Heart right ventricle (tissue), 16 donors: ENCODE measurements at regions not wholly inside any gene's neighbourhood (a gene's known extent, or its start where the extent isn't known, plus 50 kb on each side); places are given as distances from the start of the nearest gene placed in this dataset.

Experiments
- ATAC-seq, 8 donors: fragments of 200-7000 bp; cut with Tn5 transposase; one replicate each; pipeline ENCODE4 v1.9.1; 2020; ENCODE audit warnings: mild to moderate bottlenecking in 8 of 8, moderate library complexity in 8 of 8, moderate number of reproducible peaks in 1 of 8
- DNase-seq, 2 donors: peaks; one replicate each; pipeline ENCODE4 v3.0.0-alpha.2; 2020
- H3K27ac ChIP-seq, 10 donors: fragments of 200-600 bp; sonication (generic) in 2 of 10; one replicate each; pipeline versions ENCODE4 v1.5.0 to v1.8.0; 2020 to 2022; ENCODE audit warnings: mild to moderate bottlenecking in 3 of 10
- H3K27me3 ChIP-seq, 7 donors: fragments of 200-600 bp; one replicate each; pipeline ENCODE4 v1.8.0; 2021 to 2022; ENCODE audit warnings: mild to moderate bottlenecking in 2 of 7
- H3K36me3 ChIP-seq, 9 donors: fragments of 200-600 bp; sonication (generic) in 1 of 9; one replicate each; pipeline versions ENCODE4 v1.5.0 to v1.8.0; 2020 to 2022; ENCODE audit warnings: mild to moderate bottlenecking in 2 of 9
- H3K4me1 ChIP-seq, 9 donors: fragments of 200-600 bp; sonication (generic) in 1 of 9; one replicate each; pipeline versions ENCODE4 v1.5.0 to v1.8.0; 2020 to 2022; ENCODE audit warnings: mild to moderate bottlenecking in 4 of 9
- H3K4me3 ChIP-seq, 10 donors: fragments of 200-600 bp; sonication (generic) in 2 of 10; one replicate each; pipeline versions ENCODE4 v1.5.0 to v1.8.0; 2020 to 2022; ENCODE audit warnings: mild to moderate bottlenecking in 7 of 10, moderate library complexity in 2 of 10
- H3K9me3 ChIP-seq, 11 donors: fragments of 200-600 bp in 10 of 11; sonication (generic) in 2 of 11; one replicate each; pipeline versions ENCODE4 v1.5.0 to v1.8.0; 2013 to 2022; ENCODE audit warnings: mild to moderate bottlenecking in 2 of 11, control low read depth in 1 of 11, moderate library complexity in 1 of 11
- CTCF ChIP-seq, 9 donors: fragments of 200-600 bp; sonication (generic) in 2 of 9; IDR thresholded peaks; one replicate each; pipeline versions ENCODE4 v1.5.0 to v1.8.0; 2021 to 2022; ENCODE audit warnings: antibody characterized with exemption in 9 of 9, mild to moderate bottlenecking in 5 of 9, moderate library complexity in 1 of 9
- WGBS, 2 donors: extraction: QIAGEN DNeasy Blood & Tissue Kit; methylation state at CpG; one replicate each; pipeline ENCODE4 v1.1.7; 2013; ENCODE audit warnings: inconsistent platforms in 1 of 2; 5-methylcytosine and 5-hydroxymethylcytosine counted together
- intact Hi-C, 10 donors: fragments of 100-400 bp; cut with DNase I; formaldehyde crosslinking; loops; one replicate each; pipeline versions ENCODE4 v1.11.1 to v1.14.2; 2022
- donor health status: Arrhythmogenic right ventricular cardiomyopathy.
- donor health status: ischemic (EF 13 %, LVEDD 7.1; RV severe dilation, severe dysfunction).
- donor health status: healthy with polysubstance abuse.
- donor health status: DM: no; HTN: yes; CAD: no.
- donor health status: DM: no; HTN: no; CAD: no.
- donor health status: ischemic (EF 25% LVEDD 6.9; RV normal size, moderate dysfunction).
- donor health status: ischemic (EF 25% LVEDD 5.7; RV mildly dilated, moderate dysfunction).
- donor health status: healthy.
- donor health status: DM: yes; HTN: yes; CAD: no.
- donor health status: Ischemic cardiomyopathy.
- donor health status: ischemic (EF 35%, LVEDD 5.7; RV mildly dilated, moderate dysfunction).
- donor health status: nonischemic (EF 11% LVEDD 7.7; RV severe dilation, severe dysfunction).
- donor health status: DM: yes; HTN: yes; CAD: no.
- donor health status: PGD.
- donor health status: ischemic (EF 29% LVEDD 5.4; RV normal size, mild dysfunction).
- donor health status: nonischemic (EF 23%, LVEDD 6.1; RV moderate dilation, normal function).

- peaks cover 0 to 17% (median 3%) of the 10 kb centered on the region in 7 donors for H3K27me3 ChIP-seq
- H3K9me3 ChIP-seq: peaks cover 0 to 6% (median 0%) of the 10 kb centered on the region in 11 donors
- H3K27ac ChIP-seq: no peak overlapping the region
- ATAC-seq (no peak), DNase-seq (no peak)
- H3K4me3 ChIP-seq: no peak overlapping the region
- intact Hi-C loops: no loop called here
- H3K36me3 ChIP-seq: no peaks in the 10 kb centered on the region
- H3K4me1 ChIP-seq: no peaks in the 10 kb centered on the region
- TF ChIP-seq CTCF (IDR thresholded peaks at IDR 0.05): no peak
Observed at GRCh38 chr2:49238604-49238960, 84.3 kb upstream of the FSHR start.

- 80 to 81% methylated on average over 6 of the region's 6 CpGs for WGBS, 2 donors
- no peak for TF ChIP-seq CTCF (IDR thresholded peaks at IDR 0.05)
- DNase-seq (no peak), ATAC-seq (no peak)
- H3K27me3 ChIP-seq: peaks cover 0 to 17% (median 3%) of the 10 kb centered on the region in 7 donors
- intact Hi-C loops: no loop called here
- no peaks in the 10 kb centered on the region for H3K4me1 ChIP-seq
- H3K4me3 ChIP-seq: no peak overlapping the region
- peaks cover 0 to 5% (median 0%) of the 10 kb centered on the region in 11 donors for H3K9me3 ChIP-seq
- no peak overlapping the region for H3K27ac ChIP-seq
- H3K36me3 ChIP-seq: no peaks in the 10 kb centered on the region
Observed at GRCh38 chr2:49237867-49238603, 83.7 kb upstream of the FSHR start.

- peaks cover 0 to 17% (median 3%) of the 10 kb centered on the region in 7 donors for H3K27me3 ChIP-seq
- no peak overlapping the region for H3K4me3 ChIP-seq
- no peak for ATAC-seq
- no peak overlapping the region for H3K27ac ChIP-seq
- H3K36me3 ChIP-seq: no peaks in the 10 kb centered on the region
- WGBS, 2 donors: 76 to 92% methylated on average over 1 of the region's 1 CpG
- DNase-seq: no peak
- no peak for TF ChIP-seq CTCF (IDR thresholded peaks at IDR 0.05)
- H3K9me3 ChIP-seq: peaks cover 0 to 12% (median 0%) of the 10 kb centered on the region in 11 donors
- H3K4me1 ChIP-seq: no peaks in the 10 kb centered on the region
- intact Hi-C loops: no loop called here
Observed at GRCh38 chr2:49236316-49236715, 82.0 kb upstream of the FSHR start.

- ATAC-seq: no peak
- Histone ChIP-seq H3K36me3 (no peaks in the 10 kb centered on the region), H3K4me3 (no peak overlapping the region), H3K27me3 (no peaks in the 10 kb centered on the region), H3K9me3 (peaks cover 0 to 7% (median 0%) of the 10 kb centered on the region in 11 donors), H3K4me1 (peaks cover 0 to 7% (median 0%) of the 10 kb centered on the region in 9 donors), H3K27ac (no peak overlapping the region)
- intact Hi-C loops: no loop called here
- TF ChIP-seq CTCF (IDR thresholded peaks at IDR 0.05): no peak
- WGBS, 2 donors: 82 to 86% methylated on average over 4 of the region's 4 CpGs
- no peak for DNase-seq
Observed at GRCh38 chr2:49226360-49226759, 72.0 kb upstream of the FSHR start.
